ENCODE measurements at regions not wholly inside any gene's neighbourhood (a gene's known extent, or its start where the extent isn't known, plus 50 kb on each side); places are given as distances from the start of the nearest gene placed in this dataset.
A peak's percentile ranks its signal among the peaks of the same experiment; 100 is the strongest.

GRCh38 chr20:10921491-10922010 lies 247.8 kb upstream of the JAG1 start:
- DNase-seq (ENCODE audit: low spot score): no peak

GRCh38 chr20:10922506-10922905 lies 248.7 kb upstream of the JAG1 start:
- DNase-seq (ENCODE audit: low spot score): no peak

GRCh38 chr20:10922941-10923340 lies 249.1 kb upstream of the JAG1 start:
- peak; percentile 75 for DNase-seq (ENCODE audit: low spot score)

- no peak for DNase-seq (ENCODE audit: low spot score)
Observed at GRCh38 chr20:10924644-10925201, 250.9 kb upstream of the JAG1 start.

GRCh38 chr20:10925767-10926166 lies 252.0 kb upstream of the JAG1 start:
- no peak for DNase-seq (ENCODE audit: low spot score)

- no peak for DNase-seq (ENCODE audit: low spot score)
Observed at GRCh38 chr20:10927011-10927583, 253.3 kb upstream of the JAG1 start.

- DNase-seq (ENCODE audit: low spot score): no peak
Observed at GRCh38 chr20:10927936-10928840, 254.4 kb upstream of the JAG1 start.

GRCh38 chr20:10928841-10929421 lies 255.1 kb upstream of the JAG1 start:
- DNase-seq (ENCODE audit: low spot score): peak; percentile 50

- no peak for DNase-seq (ENCODE audit: low spot score)
Observed at GRCh38 chr20:10935658-10936402, 262.0 kb upstream of the JAG1 start.

- DNase-seq (ENCODE audit: low spot score): peak; percentile 47
Observed at GRCh38 chr20:10936786-10937185, 263.0 kb upstream of the JAG1 start.

- no peak for DNase-seq (ENCODE audit: low spot score)
Observed at GRCh38 chr20:10939331-10939941, 265.6 kb upstream of the JAG1 start.

- DNase-seq (ENCODE audit: low spot score): no peak
Observed at GRCh38 chr20:10940941-10941340, 267.1 kb upstream of the JAG1 start.

GRCh38 chr20:10943686-10944265 lies 270.0 kb upstream of the JAG1 start:
- no peak for DNase-seq (ENCODE audit: low spot score)

GRCh38 chr20:10946124-10946880 lies 272.5 kb upstream of the JAG1 start:
- no peak for DNase-seq (ENCODE audit: low spot score)

- DNase-seq (ENCODE audit: low spot score): no peak
Observed at GRCh38 chr20:10947726-10948125, 273.9 kb upstream of the JAG1 start.

GRCh38 chr20:10949930-10950783 lies 276.4 kb upstream of the JAG1 start:
- no peak for DNase-seq (ENCODE audit: low spot score)

- DNase-seq (ENCODE audit: low spot score): no peak
Observed at GRCh38 chr20:10951216-10951615, 277.4 kb upstream of the JAG1 start.

GRCh38 chr20:10951904-10952303 lies 278.1 kb upstream of the JAG1 start:
- DNase-seq (ENCODE audit: low spot score): no peak

- DNase-seq (ENCODE audit: low spot score): no peak
Observed at GRCh38 chr20:10953437-10953836, 279.6 kb upstream of the JAG1 start.

All from COLO829 (cell line).